DMS114 treated with DMSO at 0.1 percent for 48 hours (cell line): ENCODE measurements at regions not wholly inside any gene's neighbourhood (a gene's known extent, or its start where the extent isn't known, plus 50 kb on each side); places are given as distances from the start of the nearest gene placed in this dataset.

ENCODE experiments used
- DNase-seq: peaks from one replicate; lab custom pipeline; 2025; ENCODE audit not compliant: unreplicated experiment; lab: John Stamatoyannopoulos, UW

GRCh38 chr17:5817475-5818395 lies 233.4 kb upstream of the NLRP1 start:
- no peak for DNase-seq

GRCh38 chr17:5819396-5819795 lies 235.1 kb upstream of the NLRP1 start:
- no peak for DNase-seq

GRCh38 chr17:5819921-5820685 lies 235.8 kb upstream of the NLRP1 start:
- DNase-seq, result no peak

- no peak for DNase-seq
Observed at GRCh38 chr17:5820721-5821456, 236.6 kb upstream of the NLRP1 start.

- no peak for DNase-seq
Observed at GRCh38 chr17:5821803-5822202, 237.5 kb upstream of the NLRP1 start.

GRCh38 chr17:5822281-5823060 lies 238.2 kb upstream of the NLRP1 start:
- no peak for DNase-seq

GRCh38 chr17:5823219-5823618 lies 238.9 kb upstream of the NLRP1 start:
- DNase-seq, result no peak

- DNase-seq, result no peak
Observed at GRCh38 chr17:5825717-5826330, 241.5 kb upstream of the NLRP1 start.

- DNase-seq, result no peak
Observed at GRCh38 chr17:5826384-5826783, 242.1 kb upstream of the NLRP1 start.

- no peak for DNase-seq
Observed at GRCh38 chr17:5830921-5831320, 239.3 kb upstream of the WSCD1 start.

GRCh38 chr17:5832886-5833285 lies 237.3 kb upstream of the WSCD1 start:
- DNase-seq, result no peak

- no peak for DNase-seq
Observed at GRCh38 chr17:5837055-5837491, 233.1 kb upstream of the WSCD1 start.

- DNase-seq, result no peak
Observed at GRCh38 chr17:5838661-5839300, 231.4 kb upstream of the WSCD1 start.

GRCh38 chr17:5840811-5841446 lies 229.2 kb upstream of the WSCD1 start:
- no peak for DNase-seq

- no peak for DNase-seq
Observed at GRCh38 chr17:5841862-5842261, 228.3 kb upstream of the WSCD1 start.

GRCh38 chr17:5843366-5844026 lies 226.7 kb upstream of the WSCD1 start:
- DNase-seq, result no peak

- no peak for DNase-seq
Observed at GRCh38 chr17:5846001-5846400, 224.2 kb upstream of the WSCD1 start.

GRCh38 chr17:5854871-5855554 lies 215.2 kb upstream of the WSCD1 start:
- no peak for DNase-seq
